Activated CD8-positive, alpha-beta memory T cell treated with anti-CD3 and anti-CD28 coated beads for 24 hours (primary cell): ENCODE measurements at regions not wholly inside any gene's neighbourhood (a gene's known extent, or its start where the extent isn't known, plus 50 kb on each side); places are given as distances from the start of the nearest gene placed in this dataset.
"Not testable (repeated sequence)": the region's sequence is repeated elsewhere in the genome, so short reads cannot be mapped to it uniquely, and the experiment has no call there.

ENCODE experiments used
- DNase-seq: peaks from one replicate; pipeline ENCODE4 v3.0.0-alpha.2; 2020

GRCh38 chr9:75628952-75629351 lies 261.5 kb upstream of the PCSK5 start:
- DNase-seq: no peak

DNA sequence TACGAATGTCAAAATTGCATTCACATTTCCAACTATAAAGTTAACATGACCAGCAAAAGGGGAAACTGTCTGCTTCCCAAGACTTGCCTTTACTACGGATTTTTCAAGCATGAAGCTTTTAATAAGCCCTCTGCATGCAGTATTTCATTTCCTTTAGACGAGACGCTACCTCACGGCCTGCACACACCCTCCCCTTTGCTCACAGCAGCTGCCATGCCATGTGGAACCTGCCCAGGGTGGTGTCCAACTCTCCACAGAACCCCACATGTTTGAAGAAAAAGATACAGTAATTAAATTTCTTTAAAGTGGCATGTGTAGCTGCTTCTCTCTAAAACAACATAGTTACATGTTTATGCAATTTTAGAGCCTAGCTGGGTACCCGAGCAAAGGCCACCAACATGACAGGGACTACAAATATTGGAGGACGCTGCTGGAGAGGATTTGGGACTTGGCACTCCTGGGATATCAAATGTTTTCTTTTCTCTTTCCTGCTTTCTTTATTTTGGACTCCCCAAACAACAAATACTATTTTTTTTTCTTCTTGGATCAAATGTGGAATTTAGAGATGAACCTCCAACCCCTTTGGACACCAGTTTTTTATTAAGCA lies 256.9 kb upstream of the PCSK5 start:
- no peak for DNase-seq

GRCh38 chr9:75636427-75637045 lies 253.9 kb upstream of the PCSK5 start:
- DNase-seq: no peak

DNA sequence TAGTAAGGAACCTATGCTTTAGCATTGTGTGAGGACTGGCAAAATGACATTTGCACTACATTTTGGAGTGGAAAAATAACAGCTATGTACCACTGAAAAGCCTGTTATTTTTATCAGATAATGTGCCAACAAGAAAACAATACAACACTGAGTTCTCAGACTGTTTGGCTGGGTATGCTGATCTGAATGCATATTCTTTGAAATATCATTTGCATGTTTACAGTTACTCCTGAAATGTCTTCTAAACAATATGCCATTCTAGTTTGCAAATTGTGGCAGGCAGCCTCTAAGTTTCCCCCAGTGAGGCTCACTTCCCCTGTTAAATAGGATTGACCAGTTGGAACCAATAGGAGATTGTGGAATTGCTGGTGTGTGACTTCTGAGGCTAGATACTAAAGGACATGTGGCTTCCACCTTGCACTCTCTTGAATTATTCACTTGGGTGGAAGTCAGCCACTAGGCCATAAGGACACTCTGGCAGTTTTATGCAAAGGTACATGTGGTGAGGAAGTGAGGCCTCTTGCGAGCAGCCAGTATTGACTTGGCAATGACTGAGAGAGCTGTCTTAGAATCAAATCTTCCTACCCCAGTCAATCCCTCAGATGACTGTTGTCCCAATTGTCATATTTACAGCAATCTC lies 250.4 kb upstream of the PCSK5 start:
- DNase-seq: no peak

DNA sequence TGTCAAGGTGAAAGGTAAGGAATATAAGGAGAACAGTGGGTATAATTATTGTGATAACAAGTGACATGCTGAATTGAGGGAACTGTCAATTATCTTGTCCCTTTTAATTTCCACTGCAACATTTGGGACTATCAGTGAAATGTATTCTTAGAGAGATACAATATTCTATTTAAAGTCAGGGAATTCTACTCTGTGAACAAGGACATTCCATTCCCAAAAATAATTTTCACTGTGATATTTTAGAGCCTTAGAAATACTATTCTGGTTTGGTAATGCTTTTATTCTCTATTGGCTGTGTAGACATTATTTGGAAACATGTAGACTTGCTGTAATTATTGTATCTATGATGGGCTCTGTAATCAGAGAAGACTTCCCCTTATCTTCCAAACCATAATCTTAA lies 248.0 kb upstream of the PCSK5 start:
- no peak for DNase-seq

DNA sequence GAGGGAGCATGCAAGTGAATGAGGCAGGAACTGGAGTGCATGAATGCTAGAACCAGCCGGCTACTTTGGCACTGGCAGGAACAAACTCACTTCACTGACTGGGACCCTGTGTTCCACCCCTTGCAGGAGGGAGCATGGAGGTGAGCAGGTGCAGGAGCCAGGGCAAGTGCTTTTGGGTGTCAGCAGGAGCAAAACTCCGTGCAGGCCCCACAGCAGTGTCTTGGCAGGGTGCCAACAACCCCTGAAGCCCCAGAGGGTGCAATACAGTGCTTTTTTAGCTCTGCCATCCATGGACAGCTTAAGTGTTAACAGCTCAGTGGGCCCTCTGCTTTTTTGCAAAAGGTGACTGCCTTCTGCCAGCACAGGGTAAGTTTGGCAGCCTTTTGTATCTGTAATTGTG lies 245.8 kb upstream of the PCSK5 start:
- no peak for DNase-seq

DNA sequence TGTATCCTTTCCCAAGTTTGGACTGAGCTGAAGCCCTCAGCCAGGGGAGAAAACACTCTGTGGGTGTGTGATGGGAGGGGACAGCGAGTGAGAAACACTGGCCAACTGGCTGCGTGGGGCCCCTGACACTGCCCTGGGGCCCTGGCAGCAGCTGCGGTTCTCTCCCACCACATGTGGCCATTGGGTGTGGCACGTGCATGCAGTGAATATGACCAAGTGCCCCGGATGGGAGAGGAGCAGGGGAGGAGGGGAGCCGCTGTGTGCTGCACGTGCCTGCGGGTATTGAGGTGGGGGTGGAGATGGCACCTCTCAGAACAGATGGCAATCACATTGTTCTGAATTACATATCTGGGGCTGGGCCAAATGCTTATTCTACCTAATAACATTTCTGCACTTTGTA lies 242.4 kb upstream of the PCSK5 start:
- DNase-seq: no peak

- no peak for DNase-seq
These were observed 241.4 kb upstream of the PCSK5 start for GRCh38 chr9:75649060-75649459.

- DNase-seq: no peak
These were observed 238.8 kb upstream of the PCSK5 start for GRCh38 chr9:75651709-75652108.

- no peak for DNase-seq
These were observed 237.1 kb upstream of the PCSK5 start for GRCh38 chr9:75653335-75653734.

GRCh38 chr9:75653750-75654149 lies 236.7 kb upstream of the PCSK5 start:
- no peak for DNase-seq

DNA sequence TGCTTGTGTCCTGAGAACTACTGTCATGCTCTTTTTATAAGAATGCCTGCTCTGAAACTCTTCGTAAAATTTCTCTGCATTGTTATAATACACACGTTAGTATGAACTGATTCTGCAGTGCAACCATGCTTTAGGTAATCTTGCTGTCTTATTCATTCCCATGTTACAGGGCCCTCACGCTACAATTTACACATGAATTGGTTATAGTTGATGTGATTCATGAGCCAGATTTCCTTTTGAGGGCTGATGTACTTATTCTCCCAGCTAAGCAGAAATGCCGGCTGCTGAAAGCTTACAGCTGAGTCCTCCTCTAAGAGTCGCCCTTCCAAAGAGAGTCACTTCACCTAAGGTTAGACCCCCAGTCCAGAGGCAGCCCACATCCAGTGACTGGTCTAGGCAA lies 233.5 kb upstream of the PCSK5 start:
- no peak for DNase-seq

- no peak for DNase-seq
These were observed 232.1 kb upstream of the PCSK5 start for GRCh38 chr9:75658301-75658905.

DNA sequence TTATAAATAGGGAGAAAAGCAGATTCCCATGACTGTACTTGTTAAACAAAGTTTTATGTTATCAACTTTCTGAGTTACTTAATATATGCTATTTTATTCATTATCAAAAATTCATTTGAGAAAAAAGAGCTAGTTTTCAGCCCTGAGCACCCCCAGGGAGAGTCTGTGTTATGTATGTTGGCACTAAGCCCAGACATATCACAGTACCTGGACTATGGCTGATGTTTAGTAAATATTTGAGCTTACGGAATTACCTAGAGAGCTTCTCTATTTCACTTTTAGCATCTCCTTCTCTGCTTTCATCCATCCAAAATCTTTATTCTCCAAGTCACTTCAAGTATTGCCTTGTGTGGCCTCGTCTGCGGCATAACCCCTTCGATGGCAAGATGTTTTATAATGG lies 225.9 kb upstream of the PCSK5 start:
- DNase-seq: no peak

GRCh38 chr9:75666856-75667554 lies 223.5 kb upstream of the PCSK5 start:
- DNase-seq: no peak

DNA sequence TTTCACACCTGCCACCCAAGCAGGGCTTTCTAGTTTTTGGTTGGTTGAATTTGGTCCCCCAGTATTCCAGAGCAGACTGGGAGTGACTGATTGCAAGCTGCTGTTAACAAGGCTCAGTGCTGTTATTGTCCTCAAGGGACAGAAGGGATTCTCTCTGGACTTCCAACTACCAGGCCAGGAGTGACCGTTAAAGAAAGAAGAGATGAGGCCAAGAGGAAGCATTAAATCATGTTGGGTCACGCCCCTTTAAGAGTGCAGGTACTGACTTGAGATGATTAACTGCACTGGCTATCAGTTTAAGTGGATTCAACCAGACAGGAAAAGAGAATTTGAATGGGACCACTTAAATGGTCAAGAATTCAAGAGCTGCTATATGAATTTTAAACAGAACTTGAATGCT lies 220.8 kb upstream of the PCSK5 start:
- no peak for DNase-seq

GRCh38 chr9:75671354-75671753 lies 219.1 kb upstream of the PCSK5 start:
- DNase-seq: no peak

DNA sequence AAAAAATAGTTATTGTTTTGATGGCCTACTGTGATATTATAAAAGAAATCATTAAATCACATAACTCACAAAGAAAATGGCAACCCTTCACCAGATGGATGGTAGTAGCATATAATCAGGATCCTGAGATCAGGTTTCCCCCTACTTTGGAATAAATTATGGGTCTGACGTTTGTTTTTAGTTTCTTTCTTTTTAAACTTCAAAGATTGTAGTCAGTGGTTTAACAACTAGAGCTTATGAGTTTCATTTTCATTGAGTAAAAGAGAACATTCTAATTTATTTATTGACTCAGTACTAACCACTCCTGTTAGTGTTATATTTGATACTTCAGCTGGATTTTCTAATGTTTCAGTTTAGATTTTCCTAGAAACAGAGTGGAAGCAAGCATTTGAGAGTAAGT lies 218.0 kb upstream of the PCSK5 start:
- no peak for DNase-seq

- DNase-seq: no peak
These were observed 206.9 kb upstream of the PCSK5 start for GRCh38 chr9:75683591-75683990.

GRCh38 chr9:75685062-75685461 lies 205.4 kb upstream of the PCSK5 start:
- no peak for DNase-seq

DNA sequence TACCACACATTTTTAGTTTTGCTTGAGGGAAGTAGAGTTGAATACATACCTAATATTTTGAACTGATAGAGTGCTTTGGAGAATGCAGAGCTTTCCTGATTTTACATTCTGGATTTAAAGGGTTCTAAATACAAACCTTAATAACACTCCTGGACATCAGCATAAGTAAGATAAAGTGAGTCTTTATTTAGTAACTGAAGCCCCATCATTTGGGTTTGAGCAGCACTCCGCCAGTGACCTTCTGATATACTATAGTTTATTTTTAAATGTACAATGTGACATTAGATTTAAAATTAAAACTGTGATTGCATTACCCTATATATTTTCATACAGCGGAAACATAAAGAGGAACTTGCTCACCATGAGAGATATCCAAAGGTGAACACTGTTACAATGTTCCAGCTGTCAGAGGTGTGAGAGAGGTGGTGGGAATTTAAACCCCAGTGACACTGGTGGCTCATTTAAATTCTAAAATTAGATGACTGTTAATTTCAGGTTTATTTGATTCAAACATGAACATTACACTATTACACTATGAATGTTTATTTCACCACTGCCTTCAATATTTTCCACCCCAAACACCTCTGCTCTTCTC lies 203.0 kb upstream of the PCSK5 start:
- no peak for DNase-seq

GRCh38 chr9:75690551-75690950 lies 199.9 kb upstream of the PCSK5 start:
- not testable (repeated sequence) for DNase-seq

GRCh38 chr9:75691408-75691807 lies 199.1 kb upstream of the PCSK5 start:
- DNase-seq: no peak
